HG03565 (cell line): ENCODE measurements at regions not wholly inside any gene's neighbourhood (a gene's known extent, or its start where the extent isn't known, plus 50 kb on each side); places are given as distances from the start of the nearest gene placed in this dataset.
"Not testable (repeated sequence)": the region's sequence is repeated elsewhere in the genome, so short reads cannot be mapped to it uniquely, and the experiment has no call there.

Experiments used
- ATAC-seq: cut with Tn5 transposase; IDR thresholded peaks from one replicate; pipeline ENCODE4 v1.9.1; 2021; ENCODE audit warnings: mild to moderate bottlenecking, moderate library complexity; ENCODE audit not compliant: unreplicated experiment

DNA sequence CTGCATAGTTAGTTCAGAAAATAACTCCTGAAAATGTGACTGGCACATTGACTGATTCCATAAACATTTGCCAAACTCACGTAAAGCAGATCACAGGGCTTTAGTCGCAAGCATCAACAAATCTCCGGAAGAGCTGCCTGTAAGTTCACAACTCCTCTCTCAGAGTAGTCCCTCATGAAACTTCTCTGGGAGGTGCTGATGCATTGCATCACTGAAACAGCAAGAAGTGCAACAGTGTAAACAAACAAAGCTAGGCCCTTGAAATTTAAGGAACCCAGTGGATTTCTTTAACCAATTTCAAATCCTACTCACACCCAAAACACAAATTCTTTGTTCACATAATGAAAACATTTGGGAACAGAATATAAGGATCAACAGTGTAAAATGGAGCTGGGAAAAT, 1691.7 kb upstream of the FLRT2 start:
- no peak for ATAC-seq

DNA sequence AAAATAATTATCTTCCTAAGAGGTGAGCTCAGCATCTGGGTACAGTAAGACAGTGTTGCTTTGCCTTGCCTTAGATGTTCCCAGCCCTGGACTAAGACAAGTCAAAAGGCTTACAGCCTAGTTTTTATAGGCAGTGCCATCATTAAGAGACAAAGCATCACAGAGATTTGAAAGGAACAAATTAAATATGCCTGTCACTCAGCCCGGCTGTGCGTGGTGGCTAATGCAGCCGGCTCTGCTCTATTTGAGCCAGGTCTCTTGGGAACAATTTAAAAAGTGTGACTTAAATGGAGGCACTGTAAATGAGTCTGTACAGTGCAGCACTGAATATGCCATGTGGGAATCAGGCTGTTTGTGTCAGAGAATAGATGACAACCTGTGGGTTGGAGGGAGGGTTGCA, 1687.4 kb upstream of the FLRT2 start:
- ATAC-seq = no peak

DNA sequence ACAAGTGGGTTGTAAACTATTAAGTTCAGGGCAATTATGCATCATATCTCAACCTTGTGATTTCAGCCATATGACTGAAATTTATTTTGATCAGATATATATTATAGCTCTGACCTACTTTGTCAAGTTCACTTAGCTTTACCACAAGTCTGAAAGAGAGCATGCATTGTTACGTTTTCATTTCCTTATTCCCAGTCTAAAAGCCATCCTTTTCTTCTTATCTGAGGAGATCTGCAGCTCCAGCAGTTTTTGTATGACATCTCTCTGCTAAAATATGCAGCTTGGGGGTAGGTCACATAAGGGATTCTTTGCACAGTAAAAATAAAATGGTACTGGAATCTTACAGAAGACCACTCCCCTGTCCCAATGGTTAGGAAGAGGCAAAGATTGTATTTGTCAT, 1682.8 kb upstream of the FLRT2 start:
- no peak for ATAC-seq

DNA sequence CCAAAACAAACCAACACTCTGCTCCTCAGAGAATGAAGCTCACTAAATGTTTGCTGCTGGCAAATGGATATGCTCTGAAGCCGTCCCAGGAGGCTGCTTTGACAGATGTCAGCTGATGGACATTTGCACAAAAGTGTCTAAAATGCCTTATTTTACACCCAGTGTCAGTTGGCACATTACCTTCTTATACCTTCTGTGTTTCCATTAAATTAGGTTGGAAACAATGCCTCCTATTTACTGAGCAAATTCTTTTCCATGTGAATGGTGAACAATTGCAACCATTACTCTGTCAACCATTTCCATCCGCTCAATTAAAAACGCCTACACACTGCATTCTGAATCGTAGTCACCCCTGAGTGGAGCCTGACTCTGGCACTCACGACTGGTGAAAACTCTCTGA, 1679.9 kb upstream of the FLRT2 start:
- ATAC-seq = no peak

DNA sequence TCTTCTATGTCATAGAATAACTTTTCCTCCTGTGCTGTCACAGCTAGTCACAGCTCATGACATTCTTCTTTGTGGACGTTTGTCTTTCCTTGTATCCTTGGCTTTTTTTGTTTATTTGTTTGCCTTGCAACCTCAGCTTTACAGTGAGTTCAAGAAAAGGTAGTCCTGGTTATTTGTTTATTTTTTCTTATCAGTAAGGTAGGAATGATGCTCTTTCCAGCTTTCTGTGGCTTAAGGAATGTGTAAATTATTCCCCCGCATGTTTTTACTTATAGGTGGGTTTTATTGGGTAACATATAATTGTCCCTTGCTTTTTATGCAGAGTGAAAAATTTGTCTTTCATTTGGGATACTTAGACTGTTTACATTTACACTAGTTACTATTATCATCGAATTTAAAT, 1673.6 kb upstream of the FLRT2 start:
- no peak for ATAC-seq

DNA sequence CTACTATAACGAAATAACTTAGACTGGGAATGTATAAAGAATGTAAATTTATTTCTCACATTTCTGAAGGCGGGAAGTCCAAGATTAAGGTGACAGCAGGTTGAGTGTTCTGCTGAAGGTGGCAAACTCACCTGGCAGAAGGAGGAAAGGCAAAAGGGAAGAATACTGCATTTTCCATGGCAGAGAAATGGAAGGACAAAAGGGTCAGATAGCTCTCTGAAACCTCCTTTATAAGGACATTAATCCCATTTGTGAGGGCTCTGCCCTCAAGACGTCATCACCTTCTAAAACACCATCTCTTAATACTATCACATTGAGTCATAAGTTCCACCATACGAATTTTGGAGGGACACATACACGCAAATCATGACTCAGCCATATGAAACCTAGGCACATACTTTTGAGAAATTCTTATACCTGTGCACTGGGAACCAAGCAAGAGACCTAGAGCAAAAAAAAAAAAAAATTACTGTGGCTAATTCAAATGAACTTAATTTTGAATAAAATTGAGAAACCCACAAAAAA, 1669.3 kb upstream of the FLRT2 start:
- no peak for ATAC-seq

DNA sequence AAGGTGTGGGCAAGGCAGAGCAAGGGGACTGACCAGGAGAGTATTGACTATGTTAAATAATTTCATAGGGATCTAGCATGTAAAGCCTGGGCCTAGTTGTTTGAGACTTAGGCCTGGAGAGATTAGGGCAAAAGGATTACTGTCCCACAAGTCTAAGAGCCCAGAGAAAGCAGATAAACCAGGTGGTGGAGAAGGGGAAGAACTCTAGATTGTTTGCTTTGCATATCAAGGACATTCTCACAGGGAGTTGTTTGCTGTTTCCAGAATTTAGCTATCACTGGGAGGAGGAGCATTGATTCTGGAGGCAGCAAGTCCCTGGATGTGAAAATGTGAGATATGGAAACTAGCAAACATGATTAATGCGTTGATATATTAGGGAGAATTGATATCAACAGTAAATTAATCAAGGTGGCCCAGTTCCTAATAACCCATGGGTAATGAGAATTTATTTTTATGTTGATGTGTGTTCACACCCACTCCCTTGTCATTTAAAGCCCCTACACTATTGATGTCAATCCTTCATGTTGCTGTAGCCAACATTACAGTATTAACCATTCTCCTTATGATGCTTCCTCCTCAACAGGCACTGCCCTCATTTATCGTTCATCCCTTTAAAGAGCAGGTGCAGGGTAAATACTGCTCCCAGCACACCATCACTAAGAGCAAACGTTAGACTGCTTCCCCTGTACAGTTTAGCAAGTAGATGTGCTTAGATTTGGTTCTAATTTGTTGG, 1666.7 kb upstream of the FLRT2 start:
- ATAC-seq = no peak

DNA sequence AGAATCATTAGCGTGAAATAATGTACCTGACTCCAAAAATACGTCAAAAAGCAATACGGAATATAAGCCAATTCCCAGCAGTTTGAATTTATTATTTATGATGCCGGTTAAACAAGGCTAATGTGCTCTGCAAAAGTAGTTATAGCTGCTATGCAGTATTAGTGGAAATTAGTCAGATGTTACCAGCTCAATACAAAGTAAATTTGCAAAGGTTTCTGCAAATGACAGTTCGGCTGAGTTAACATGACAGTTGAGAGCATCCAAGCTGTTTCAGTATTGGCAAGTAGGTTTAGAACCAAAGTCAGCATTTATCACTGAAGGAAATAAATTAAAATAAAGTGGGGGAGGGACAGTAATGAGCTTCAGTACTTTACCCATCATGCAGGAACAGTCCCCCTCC, 1665.8 kb upstream of the FLRT2 start:
- ATAC-seq = no peak

DNA sequence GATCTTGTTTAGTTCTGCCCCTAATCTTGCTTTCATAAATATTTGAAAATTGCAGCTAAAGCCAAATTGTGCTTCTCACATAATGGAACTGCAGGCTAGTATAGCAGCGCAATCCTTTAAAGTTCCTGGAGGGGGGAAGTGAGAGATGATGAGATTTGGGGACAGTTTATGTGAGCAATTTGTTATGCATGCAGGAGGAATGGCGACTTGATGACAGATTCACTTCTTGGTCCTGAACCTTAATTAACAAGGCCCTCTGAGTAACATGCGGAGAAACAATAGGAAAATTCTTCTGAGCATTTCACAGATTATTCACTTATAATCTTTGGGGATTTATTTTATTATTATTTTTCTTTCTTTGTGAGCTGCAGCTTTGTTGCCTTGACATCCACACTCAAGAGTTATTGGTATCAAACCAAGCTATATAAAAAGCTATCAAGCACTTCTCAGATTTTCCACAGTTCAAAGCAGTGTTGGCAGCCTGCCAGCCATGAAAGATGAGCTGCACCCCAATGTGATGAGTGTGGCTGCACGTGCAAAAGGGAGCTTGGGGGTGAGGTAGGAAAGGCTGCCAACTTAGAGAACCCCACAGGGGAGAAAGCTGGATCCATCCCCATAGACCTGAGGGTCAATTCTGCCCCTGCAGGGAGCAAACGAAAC, 1662.2 kb upstream of the FLRT2 start:
- no peak for ATAC-seq

DNA sequence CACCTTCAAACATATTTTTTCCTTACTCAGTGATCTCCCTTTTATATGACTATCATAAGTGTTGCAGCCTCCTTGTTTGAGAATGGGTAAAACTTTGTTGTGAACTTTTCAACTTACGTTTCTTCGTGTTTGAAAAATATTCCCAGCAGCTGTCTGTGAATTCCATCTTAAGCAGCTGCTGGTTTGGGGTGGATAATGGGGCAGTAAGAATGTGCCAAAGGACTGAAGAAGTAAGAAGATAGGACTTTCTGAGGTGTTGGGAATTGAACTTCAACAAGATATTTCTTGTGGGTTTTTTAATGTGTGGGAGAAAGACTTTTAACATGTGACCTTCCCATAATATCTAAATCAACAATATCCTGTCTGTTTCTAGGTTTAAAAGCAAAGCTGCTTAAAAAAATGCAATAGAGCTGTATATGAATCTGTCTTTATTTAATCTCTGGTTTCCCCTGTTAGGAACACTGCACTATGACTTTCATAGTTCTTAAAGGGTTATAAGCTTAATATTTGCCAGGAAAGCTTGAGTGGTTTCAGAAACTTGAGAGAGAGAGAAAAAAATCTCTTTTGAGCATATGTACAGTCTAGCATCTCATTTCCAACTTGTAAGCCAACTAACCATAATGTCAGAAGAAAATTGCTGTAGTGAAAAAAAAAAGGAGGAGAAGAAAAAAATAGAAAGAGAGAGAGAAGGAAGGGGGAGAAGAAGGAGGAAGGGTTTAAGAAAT, 1659.2 kb upstream of the FLRT2 start:
- ATAC-seq = no peak

DNA sequence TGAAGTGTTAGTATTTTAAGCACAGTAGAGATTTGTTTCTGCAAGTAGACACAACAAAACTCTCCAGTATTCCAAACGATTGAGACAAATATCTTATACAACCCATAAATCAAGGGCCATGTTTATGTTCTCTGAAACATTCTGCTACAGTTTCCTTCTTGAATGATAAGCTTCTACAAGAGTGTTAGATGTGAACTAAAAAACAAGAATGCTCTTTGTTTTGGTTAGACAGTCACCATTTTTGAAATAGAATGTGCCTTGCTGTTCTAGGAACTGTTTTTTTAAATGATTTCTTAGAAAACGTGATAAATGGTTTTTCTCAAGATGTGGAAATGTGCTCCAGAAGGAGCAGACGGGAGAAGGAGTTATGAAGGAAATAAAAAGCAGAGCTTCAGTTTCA, 1656.3 kb upstream of the FLRT2 start:
- no peak for ATAC-seq

DNA sequence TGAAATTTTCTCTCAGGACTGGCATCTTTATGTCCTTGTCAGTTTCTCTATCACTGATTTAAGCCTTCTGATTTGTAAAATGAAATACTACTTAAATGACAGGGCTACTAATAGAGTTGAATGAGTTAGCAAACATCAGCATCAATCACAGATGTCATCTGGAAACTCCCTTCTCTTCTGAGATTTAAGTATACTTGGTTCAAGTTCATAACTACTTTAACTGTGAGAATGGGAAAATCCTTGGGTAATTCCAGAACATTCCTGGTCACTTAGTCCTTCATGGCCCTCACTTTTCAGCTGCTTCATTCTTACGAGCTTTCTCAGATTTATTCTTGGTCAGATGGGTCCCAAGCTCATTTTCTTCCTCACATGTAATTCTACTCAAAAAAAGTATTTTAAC, 1655.3 kb upstream of the FLRT2 start:
- ATAC-seq = no peak

DNA sequence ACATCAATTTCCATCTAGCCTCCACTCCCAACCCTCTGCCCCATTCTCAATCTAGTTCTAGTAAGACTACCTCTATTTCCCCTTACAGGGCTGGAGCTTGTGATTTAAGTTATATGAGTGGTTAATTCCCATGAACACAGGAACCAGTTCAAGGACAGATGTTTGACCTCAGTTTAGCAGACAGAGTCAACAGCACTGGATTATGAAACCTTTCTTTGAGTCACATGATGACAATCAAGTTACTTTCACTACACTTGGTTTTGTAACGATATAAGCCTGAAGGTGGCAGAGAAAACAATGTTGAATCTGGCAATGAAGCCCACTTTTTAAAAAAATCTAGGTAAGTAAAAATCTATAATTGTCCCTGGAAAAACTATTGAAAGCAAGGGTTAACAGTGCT, 1646.2 kb upstream of the FLRT2 start:
- no peak for ATAC-seq

DNA sequence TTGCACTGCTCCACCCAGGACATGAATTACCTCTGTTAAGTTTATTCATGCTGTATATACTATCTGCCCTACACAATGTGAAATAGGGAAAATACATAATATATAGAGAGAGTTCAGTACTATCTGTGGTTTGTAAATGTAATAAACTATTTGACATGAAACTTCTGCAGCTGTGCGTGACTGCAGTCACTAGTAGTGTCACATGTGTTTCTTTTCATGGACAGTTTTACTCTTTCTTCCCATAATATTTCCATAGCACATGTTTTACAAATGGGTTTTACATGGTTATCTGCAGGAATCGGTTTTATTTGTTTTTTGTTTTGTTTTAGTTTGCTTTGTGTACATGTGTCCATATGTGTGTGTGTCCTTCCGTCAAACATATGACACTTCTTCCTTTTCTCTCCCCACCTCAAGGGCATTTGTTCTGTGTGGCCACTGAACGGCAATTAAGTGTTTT, 1644.1 kb upstream of the FLRT2 start:
- no peak for ATAC-seq

DNA sequence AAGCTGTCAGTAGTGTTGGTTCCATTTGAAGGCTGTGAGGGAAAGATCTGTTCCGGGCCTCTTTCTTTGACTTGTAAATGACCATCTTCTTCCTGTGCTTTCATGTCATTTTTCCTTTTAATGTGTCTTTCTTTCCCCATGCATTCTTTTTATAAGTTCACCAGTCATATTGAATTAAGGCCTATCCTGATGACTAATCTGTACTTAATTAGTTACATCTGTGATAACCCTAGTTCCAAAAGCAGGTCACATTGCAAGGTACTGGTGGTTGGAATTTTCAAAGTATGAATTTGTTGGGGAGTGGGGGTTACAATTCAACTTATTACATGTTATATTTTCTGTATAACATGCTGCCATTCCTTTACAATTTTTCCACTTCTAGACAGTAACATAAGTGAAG, 1642.1 kb upstream of the FLRT2 start:
- ATAC-seq = no peak

DNA sequence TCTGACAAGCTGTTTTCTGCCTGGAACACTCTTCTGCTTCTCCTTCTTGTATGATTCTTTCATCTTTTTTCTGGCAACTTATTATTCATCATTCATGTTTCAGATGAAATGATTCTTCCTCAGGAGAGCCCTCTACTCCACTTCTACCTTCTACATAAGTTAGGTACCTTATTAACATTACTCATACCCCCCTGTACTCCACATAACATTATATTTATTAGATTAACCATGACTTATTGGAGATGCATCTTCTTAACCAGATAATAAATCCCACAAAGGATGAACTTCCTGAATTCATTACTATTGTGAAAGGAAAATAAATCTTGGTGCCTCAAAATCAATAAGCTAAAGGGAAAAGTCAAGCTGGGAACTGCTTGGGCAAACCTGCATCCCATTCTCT, 1636.5 kb upstream of the FLRT2 start:
- no peak for ATAC-seq

DNA sequence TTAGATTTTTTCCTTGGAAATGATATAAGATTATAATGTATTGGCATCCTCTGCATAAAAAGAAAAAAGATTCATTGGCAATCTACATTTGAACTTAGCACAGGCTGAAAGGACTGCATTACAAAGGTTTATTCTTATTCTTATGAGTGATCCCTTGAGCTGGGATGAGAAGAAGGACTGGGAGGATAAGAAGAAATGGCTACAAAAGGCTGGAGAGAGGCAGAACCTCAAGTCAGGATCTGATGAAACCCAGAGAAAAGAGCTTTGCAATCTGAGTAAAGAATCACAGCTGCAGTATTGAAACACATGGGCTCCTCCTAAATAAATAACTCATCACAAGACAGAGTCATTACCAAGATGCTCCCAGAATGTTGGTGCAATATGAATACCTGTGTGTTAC, 1635.4 kb upstream of the FLRT2 start:
- no peak for ATAC-seq

DNA sequence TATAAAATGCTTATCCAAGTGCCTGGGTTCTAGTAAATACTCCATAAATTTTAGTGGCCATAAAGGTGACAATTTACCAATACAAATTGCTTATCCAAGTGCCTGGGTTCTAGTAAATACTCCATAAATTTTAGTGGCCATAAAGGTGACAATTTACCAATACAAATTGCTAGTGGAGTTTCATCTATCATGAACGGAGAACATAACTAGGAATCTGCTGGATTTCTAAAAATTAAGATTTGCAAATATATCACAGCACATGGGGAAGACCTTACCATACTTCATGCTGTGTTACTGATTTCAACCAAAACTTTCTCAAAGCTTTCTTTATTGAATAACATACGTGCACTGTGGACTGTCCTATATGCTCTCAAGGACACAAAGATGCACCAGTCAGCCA, 1631.4 kb upstream of the FLRT2 start:
- not testable (repeated sequence) for ATAC-seq

DNA sequence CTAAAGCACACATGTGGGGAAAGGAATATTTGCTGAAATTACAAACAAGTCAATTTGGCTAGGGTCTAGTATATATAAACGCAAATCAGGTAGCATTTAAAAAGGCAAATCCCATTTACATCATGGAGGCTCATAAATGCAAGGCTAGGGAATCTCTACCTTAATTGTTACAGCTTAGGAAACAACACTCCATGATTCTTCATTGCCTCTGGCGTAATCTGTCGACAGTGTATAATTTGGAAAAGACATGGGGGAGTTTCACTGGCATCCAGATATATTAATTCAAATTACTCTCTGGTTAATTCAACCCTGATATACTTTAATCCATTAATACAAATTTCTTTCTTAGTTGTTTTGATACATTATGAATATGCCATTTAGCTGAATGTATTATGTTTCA, 1630.2 kb upstream of the FLRT2 start:
- no peak for ATAC-seq

DNA sequence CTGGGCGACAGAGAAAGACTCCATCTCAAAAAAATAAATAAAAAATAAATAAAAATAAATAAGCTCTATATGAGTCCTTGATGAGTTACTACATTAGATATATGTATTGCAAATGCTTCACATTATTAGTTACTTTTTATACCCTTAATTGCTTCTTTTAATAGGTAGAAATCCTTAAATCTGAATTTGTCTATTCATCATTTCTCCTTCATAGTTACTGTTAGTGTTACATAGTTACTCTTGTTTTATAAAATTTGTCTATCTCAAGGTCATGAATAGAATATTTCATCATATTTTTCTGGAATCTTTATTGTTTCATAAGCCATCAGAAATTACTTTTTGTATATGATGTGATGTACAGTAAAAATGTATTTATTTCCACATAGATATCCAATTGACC, 1624.8 kb upstream of the FLRT2 start:
- no peak for ATAC-seq

DNA sequence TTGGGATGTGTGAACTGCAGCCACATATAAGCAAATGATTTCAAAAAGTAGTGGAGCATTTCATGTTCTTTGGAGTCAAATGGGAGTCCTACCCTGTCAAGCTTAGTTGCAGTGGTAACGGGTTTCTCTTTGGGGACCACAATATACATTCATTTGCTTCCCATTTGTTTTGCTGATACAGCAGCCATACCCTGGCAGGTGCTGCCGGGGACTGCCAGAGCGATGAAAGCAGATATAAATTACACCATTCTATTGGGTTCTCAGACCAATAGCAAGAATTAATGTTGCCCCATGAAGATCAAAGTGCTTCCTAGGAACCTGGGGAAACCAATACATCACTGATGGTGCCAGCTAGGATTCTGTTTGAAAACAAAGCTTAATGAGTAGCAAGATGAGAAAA, 1621.5 kb upstream of the FLRT2 start:
- ATAC-seq = no peak

DNA sequence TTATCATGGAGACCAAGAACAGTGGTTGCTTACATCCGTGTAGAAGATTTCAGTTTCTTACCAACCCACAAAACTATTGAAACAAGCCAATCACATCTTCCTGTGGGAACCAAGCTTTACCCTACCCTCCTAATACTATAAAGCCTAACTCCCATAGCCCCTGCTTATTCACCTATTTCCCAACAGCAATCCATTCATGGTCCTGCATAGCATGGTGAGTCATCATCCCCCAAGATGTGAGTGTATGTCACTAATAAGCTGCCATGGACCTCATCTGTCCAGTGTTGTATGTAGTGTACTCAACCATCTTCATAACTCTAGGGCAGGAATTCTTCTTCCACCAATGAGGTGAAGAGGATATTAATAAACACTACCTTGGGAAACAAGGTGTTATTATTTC, 1620.4 kb upstream of the FLRT2 start:
- no peak for ATAC-seq
